ENCODE measurements at regions not wholly inside any gene's neighbourhood (a gene's known extent, or its start where the extent isn't known, plus 50 kb on each side); places are given as distances from the start of the nearest gene placed in this dataset.

- DNase-seq (ENCODE audit: low read depth): no peak
Observed at GRCh38 chr16:86120201-86121192, 221.5 kb downstream of the IRF8 start.

GRCh38 chr16:86121374-86122010 lies 222.5 kb downstream of the IRF8 start:
- DNase-seq (ENCODE audit: low read depth): no peak

DNA sequence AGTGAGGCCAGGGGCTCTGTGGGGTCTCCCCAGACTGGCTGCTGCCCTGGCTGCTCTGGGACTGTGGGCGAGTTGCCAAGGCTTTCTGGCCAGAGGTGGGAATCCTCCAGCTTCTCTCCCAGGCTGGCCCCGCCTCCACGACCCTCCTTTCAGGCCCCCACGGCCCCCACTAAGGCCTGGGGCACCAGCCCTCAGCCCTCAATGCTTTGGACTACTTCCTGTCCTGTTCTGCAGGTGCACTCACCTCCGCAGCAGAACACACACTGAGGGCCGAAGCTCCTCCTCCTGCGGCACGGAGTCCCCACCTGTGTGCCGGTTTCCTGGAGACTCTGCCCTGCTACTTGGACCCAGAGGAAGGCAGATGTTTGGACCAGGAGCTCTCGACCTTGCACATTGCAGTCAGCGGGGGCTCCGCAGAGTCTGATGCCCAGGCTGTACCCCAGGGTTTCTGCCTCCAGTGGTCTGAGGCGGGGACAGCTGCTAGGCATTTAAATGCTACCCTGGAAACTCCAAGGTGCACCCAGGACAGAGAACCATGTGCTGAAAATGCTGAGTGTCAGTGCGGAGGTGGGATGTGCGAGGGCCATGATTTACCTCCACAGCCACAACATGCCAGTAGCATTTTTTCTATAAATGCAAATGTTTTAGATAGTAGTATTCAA lies 223.8 kb downstream of the IRF8 start:
- no peak for DNase-seq (ENCODE audit: low read depth)

GRCh38 chr16:86124321-86124720 lies 225.4 kb downstream of the IRF8 start:
- DNase-seq (ENCODE audit: low read depth): no peak

- no peak for DNase-seq (ENCODE audit: low read depth)
Observed at GRCh38 chr16:86126891-86127290, 227.9 kb downstream of the IRF8 start.

GRCh38 chr16:86127366-86127765 lies 228.4 kb downstream of the IRF8 start:
- DNase-seq (ENCODE audit: low read depth): no peak

DNA sequence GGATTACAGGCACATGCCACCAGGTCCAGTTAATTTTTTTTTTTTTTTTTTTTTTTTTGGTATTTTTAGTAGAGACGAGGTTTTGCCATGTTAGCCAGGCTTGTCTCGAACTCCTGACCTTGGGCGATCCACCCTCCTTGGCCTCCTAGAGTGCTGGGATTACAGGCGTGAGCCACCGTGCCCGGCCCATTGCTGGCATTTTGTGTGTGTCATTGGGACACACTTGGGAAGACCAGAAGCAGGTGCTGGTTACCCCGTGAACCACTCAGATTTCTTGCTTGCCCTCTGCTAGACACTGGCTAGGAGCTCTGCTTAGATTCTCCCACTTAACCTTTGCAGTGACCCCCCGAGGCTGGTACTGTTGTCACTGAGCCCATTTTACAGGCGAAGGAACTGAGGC lies 229.3 kb downstream of the IRF8 start:
- no peak for DNase-seq (ENCODE audit: low read depth)

DNA sequence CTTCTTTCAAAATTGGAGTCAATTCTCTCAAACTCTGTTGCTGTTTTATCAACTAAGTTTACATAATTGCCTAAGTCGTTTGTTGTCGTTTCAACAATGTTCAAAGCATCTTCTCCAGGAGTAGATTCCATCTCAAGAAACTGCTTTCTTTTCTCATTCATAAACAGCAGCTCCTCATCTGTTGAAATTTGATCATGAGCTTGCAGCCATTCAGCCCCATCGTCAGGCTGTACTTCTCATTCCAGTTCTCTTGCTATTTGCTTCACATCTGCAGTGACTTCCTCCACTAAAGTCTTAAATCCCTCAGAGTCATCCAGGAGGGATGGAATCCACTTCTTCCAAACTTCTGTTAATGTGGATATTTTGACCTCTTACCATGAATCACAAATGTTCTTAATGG lies 230.6 kb downstream of the IRF8 start:
- no peak for DNase-seq (ENCODE audit: low read depth)

- no peak for DNase-seq (ENCODE audit: low read depth)
Observed at GRCh38 chr16:86133377-86133776, 234.4 kb downstream of the IRF8 start.

DNA sequence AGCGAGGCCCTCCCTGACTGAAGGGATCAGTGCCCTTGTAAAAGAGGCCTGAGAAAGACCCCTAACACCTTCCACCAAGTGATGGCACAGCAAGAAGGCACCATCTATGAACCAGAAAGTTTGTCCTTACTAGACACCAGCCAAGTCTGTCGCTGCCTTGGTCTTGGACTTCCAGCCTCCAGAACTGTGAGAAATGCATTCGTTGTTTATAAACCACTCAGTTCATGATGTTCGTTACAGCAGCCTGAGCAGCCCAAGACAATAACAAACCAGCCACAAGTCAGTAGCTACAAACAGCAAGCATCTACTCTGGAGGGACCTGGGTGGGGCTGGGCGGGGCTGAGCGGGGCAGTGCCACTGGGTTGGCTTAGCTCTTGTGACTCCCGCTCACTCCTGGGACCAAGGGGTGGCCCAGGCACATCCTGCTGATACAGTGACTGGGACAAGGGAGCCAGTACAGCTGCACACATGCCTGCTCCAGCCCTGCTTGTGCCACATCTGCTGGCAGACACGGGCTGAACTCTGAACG lies 234.9 kb downstream of the IRF8 start:
- DNase-seq (ENCODE audit: low read depth): no peak

DNA sequence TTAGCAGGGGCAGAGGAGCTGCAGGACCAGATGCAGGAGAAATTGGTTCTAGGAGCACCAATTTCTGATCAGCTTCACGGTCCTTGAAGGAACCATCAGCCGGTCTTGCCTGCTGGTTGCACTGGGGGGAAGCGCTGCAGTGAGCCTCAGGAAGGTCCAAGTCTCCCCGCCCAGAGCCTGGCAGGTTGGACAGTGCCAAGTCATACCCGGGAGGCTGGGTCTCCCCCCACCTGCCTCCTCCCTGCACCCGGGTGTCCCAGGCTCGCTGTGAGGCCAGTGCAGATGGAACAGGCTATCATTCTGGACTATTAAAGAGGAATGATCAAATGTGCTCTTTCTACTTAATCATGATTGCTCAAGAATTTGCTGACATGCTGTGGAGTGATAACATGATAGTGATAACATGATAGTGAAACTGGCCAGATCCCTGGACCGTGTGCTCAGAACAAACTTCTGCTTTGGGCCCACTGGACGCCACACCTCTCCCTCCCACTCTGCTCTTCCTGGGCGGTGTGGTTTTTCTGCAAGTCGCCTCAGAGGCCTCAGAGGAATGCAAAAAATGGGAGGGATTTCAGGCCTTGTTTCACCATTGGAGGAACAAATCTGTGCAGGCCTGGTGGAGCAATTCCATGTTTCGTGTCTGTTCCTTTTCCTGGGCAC lies 236.0 kb downstream of the IRF8 start:
- no peak for DNase-seq (ENCODE audit: low read depth)

DNA sequence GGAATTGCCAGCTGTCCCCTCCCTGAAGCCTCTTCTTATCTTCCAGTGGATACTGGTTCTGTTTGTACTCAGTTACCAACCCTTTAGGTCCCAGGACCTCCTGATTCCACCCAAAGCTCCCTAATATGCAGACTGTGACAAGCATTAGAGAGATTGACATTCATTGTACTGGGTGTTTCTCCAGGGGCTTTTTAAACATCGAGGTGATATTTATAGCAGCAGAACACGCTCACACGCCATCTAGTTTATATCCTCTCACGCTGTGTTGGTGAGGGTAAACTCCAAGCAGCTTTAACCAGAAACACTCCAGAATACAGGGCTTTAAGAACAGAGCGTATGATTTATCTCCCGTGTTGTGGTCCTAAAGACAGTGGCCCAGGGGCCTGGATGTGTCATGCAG lies 238.4 kb downstream of the IRF8 start:
- no peak for DNase-seq (ENCODE audit: low read depth)

DNA sequence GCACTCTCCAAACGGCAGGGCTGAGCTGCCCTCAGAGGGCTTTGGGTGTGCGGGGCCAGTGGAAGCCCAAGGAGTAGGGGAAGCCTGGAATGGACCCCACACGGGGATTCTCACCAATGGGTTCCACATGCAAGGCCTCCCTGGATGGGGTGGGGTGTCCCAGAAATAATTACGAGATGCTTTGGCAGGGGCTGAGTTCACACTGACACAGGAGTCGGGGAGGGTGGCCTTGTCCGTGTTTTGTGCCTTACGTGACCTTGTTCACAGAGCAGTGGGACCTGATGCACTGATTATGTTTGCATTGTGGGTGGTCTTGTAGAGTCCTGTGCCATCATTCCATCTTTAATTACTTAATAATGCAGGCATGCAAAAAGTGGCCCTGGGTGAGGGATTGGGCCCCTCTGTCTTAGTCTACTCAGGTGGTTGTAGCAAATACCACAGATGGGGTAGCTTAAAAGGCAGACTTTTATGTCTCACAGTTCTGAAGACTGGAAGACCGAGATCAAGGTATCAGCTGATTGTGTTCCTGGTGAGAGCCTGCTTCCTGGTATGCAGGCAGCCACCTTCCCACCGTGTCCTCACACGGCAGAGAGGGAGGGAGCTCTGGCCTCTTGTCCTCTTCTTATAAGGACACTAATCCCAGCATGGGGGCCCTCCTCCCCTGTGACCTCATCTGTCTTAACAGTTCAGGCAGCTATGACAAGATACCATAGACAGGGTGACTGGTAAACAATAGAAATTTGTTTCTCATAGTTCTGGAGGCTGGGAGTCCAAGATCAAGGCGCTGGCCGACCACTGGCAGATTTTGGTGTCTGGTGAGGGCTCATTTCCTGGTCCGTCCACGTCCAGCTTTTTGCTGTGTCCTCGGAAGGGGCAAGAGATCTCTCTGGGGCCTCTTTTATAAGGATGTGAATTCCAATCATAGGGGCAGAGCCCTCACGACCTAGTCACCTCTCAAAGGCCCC lies 239.4 kb downstream of the IRF8 start:
- no peak for DNase-seq (ENCODE audit: low read depth)

GRCh38 chr16:86142801-86143236 lies 243.9 kb downstream of the IRF8 start:
- DNase-seq (ENCODE audit: low read depth): no peak

DNA sequence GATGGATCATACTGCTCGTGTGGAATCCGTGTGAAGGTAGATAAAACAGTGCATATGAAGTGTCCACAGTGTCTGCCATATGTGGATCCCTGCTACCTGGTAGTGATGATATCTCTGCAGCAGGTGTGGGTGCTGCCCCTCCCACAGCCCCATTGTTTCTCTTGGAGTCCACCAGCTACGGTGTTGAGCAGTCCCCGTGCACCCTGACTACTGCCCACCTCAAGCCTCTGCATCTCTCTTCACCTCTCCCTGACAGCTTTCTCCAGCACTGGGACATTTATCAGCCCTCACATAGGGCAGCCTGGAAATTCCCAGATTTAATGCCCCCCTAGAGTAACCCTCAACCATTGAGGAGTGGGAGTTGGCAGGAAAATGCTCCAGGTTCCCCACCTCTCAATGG lies 244.7 kb downstream of the IRF8 start:
- DNase-seq (ENCODE audit: low read depth): no peak

DNA sequence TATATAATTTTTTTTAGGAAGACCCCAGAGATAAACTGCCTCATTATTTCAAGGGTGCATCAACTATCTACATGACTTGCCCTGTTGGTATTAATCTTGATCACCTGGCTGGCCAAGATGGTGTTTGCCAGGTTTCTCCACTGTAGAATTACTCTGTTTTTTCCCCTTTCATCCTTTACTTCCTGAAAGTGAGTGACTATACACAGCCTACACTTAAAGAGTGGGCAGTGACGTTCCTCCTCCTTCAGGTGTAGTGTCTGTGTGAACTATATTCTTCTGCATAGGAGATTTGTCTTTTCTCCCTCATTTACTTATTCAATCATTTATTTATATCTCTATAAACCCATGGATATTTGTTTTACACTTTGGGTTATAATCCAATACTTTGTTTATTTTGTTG lies 246.7 kb downstream of the IRF8 start:
- DNase-seq (ENCODE audit: low read depth): no peak

GRCh38 chr16:86150641-86151238 lies 251.8 kb downstream of the IRF8 start:
- DNase-seq (ENCODE audit: low read depth): no peak

DNA sequence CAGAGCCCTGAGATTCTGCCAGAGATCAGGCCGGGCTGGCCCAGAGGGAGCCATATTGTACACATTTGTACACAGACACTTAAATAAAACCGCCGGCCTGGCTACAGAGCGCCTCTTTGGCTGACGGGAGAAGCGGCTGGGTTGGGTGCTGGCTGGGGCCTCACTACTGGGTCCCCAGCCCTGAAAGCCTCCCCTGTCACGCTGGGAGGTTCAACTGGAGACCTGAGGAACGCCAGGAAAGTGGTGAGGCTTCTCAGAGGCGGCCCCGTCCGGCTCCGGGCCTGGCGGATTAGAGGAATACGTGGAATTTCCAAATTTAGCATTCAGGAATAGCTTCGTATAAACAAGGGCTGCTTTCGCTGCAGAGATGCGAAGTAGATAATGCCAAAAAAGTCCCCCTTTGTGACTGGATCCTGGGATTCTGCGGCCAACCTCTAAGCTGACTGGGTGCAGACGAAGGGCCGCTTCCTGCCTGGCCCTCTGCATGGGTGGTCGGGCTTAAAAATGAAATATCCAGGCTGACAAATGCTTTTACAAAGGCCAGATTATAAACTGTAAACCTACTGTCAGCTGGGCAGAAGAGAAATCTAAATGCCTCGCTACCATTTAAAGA lies 252.4 kb downstream of the IRF8 start:
- DNase-seq (ENCODE audit: low read depth): no peak

GRCh38 chr16:86156155-86156554 lies 257.2 kb downstream of the IRF8 start:
- no peak for DNase-seq (ENCODE audit: low read depth)
